Smooth muscle cell (in vitro differentiated cells): ENCODE measurements at regions not wholly inside any gene's neighbourhood (a gene's known extent, or its start where the extent isn't known, plus 50 kb on each side); places are given as distances from the start of the nearest gene placed in this dataset.

Experiments used
- DNase-seq: peaks from one replicate; lab custom pipeline; 2025; ENCODE audit not compliant: unreplicated experiment; lab: John Stamatoyannopoulos, UW
- H2AFZ ChIP-seq: fragments of 200-600 bp; sonication (generic); 2 replicates; pipeline ENCODE4 v1.6.0; 2016; ENCODE audit warnings: antibody characterized with exemption, low read depth, mild to moderate bottlenecking
- H3F3A ChIP-seq: fragments of 200-600 bp; sonication (generic); 2 replicates; pipeline ENCODE4 v1.6.0; 2017; ENCODE audit warnings: antibody characterized with exemption, low read depth
- H3K27ac ChIP-seq: fragments of 200-600 bp; sonication (generic); 2 replicates; pipeline ENCODE4 v1.5.1; 2016; ENCODE audit warnings: low read depth, mild to moderate bottlenecking
- H3K27me3 ChIP-seq: fragments of 200-600 bp; sonication (generic); 2 replicates; pipeline ENCODE4 v1.6.1; 2016; ENCODE audit warnings: low read depth, mild to moderate bottlenecking
- H3K36me3 ChIP-seq: fragments of 200-600 bp; sonication (generic); 2 replicates; pipeline ENCODE4 v1.5.1; 2016; ENCODE audit warnings: low read depth
- H3K4me1 ChIP-seq: fragments of 200-600 bp; sonication (generic); 2 replicates; pipeline ENCODE4 v1.5.1; 2016; ENCODE audit warnings: low read depth
- H3K4me2 ChIP-seq: fragments of 200-600 bp; sonication (generic); 2 replicates; pipeline ENCODE4 v1.6.0; 2016; ENCODE audit warnings: mild to moderate bottlenecking
- H3K4me3 ChIP-seq: fragments of 200-600 bp; sonication (generic); 2 replicates; pipeline ENCODE4 v1.5.1; 2016; ENCODE audit warnings: mild to moderate bottlenecking
- H3K79me2 ChIP-seq: fragments of 200-600 bp; sonication (generic); 2 replicates; pipeline ENCODE4 v1.6.0; 2016; ENCODE audit warnings: low read depth, mild to moderate bottlenecking
- H3K9ac ChIP-seq: fragments of 200-600 bp; sonication (generic); 2 replicates; pipeline ENCODE4 v1.6.0; 2016; ENCODE audit warnings: low read depth
- H3K9me3 ChIP-seq: fragments of 200-600 bp; sonication (generic); replicated peaks from 2 replicates; pipeline ENCODE4 v1.5.1; 2016; ENCODE audit warnings: low read depth
- H4K20me1 ChIP-seq: fragments of 200-600 bp; sonication (generic); 2 replicates; pipeline ENCODE4 v1.6.0; 2016; ENCODE audit warnings: low read depth
- WGBS: methylation state at CpG from one replicate; pipeline ENCODE4 v1.1.7; 2016; ENCODE audit warnings: low lambda C conversion rate; 5-methylcytosine and 5-hydroxymethylcytosine counted together
- TF ChIP-seq, protein P1 (sequence below): fragments of 200-600 bp; sonication (generic); IDR thresholded peaks from 2 replicates; pipeline ENCODE4 v1.5.1; 2017; ENCODE audit warnings: borderline replicate concordance, mild to moderate bottlenecking, antibody characterized with exemption; ENCODE audit not compliant: insufficient read depth, poor library complexity, severe bottlenecking

DNA sequence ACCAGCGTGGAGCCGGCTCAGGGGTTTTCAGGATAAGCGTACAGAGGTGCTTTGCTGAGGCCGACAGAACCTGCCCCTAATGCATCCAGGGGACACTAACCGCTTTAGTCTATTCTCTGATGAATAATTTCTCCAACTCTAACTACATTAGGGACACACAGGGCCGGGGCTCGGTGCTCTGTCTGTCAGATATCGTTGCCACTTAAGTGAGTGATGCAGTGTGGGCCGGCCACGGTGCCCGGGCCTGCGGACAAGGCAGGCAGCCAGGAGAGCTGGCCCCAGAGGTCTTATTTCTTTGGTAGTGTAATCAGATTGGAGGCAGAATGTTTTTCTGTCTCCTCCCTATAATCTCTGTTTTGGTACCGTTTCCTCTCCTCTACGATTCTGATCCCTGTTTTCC, 62.7 kb downstream of the ADRA2A start:
- Histone ChIP-seq H3K4me2 (no peak overlapping the region), H3K9me3 (no peaks in the 10 kb centered on the region), H3K27me3 (no peaks in the 10 kb centered on the region), H3K9ac (no peak overlapping the region), H3F3A (no peaks in the 10 kb centered on the region), H3K79me2 (no peaks in the 10 kb centered on the region), H2AFZ (no peak overlapping the region), H3K4me3 (no peak overlapping the region), H3K27ac (no peak overlapping the region), H4K20me1 (no peaks in the 10 kb centered on the region), H3K36me3 (no peaks in the 10 kb centered on the region), H3K4me1 (peaks cover 8% of the 10 kb centered on the region)
- WGBS: 89% methylated on average over 14 of the region's 14 CpGs
- DNase-seq: no peak
- TF ChIP-seq, protein P1, sequence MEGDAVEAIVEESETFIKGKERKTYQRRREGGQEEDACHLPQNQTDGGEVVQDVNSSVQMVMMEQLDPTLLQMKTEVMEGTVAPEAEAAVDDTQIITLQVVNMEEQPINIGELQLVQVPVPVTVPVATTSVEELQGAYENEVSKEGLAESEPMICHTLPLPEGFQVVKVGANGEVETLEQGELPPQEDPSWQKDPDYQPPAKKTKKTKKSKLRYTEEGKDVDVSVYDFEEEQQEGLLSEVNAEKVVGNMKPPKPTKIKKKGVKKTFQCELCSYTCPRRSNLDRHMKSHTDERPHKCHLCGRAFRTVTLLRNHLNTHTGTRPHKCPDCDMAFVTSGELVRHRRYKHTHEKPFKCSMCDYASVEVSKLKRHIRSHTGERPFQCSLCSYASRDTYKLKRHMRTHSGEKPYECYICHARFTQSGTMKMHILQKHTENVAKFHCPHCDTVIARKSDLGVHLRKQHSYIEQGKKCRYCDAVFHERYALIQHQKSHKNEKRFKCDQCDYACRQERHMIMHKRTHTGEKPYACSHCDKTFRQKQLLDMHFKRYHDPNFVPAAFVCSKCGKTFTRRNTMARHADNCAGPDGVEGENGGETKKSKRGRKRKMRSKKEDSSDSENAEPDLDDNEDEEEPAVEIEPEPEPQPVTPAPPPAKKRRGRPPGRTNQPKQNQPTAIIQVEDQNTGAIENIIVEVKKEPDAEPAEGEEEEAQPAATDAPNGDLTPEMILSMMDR: no peak

DNA sequence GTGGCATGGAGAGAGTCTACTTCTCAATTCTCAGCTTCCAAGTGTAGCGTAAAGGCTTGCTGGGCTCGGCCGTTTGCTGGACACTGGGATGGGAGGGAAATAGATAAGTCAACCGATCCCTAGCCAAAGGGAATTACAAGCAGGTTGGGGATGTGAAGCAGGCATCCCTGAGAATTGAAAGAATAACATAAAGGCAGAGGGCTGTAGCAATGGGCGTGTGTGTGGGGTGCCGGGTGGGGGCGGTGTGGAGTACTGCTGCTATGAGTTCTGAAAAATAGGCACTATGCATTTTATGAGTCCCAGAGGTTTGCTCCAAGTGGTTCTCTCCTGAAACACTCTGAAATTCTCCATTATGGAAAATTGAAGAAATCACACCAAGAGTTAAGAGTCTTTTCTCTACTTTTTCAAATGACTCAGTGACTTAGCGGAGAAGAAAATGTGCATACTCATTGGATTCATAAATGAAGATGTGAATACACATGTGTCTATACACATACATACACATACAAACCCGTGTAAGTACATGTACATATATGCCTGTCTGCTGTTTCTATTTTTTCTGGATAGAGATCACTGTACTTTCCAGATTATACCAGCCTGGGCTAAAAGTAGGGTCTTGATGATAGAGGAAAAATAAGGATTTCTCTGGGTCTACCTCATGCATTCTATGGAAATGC, 65.4 kb downstream of the ADRA2A start:
- no peak for DNase-seq
- H3K27ac ChIP-seq: no peak overlapping the region

DNA sequence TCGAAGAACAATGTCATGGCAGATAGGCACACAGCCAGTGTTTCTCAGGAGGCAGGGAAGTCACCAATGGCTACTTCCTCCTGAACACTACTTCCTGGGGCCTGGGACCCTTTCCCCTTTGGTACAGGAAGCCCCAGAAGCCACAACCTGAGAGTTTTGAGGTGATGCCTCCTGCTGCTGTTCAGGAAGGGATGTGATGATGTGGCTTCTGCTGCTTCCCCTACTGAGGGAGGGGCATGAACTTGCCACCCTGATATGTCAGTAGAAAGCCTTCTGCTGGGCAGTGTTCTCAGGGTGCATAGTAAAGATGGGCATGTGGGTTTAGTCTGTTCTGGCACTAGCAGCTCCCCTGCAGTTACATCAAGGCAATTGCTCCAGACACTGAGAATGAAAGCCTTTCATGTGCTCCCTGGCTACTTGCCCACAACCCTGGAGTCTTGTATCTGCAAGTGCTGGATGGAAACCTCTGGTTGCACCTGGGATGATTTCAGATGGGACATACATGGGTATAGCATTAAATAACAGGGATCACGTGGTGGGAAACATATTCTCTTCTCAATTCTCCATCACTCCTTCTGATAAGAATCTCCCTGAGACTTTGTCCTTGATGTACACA, 69.3 kb downstream of the ADRA2A start:
- Histone ChIP-seq H3K4me2 (no peak overlapping the region), H3K27me3 (peaks cover 3% of the 10 kb centered on the region), H2AFZ (no peak overlapping the region), H3K9me3 (no peaks in the 10 kb centered on the region), H3K36me3 (no peaks in the 10 kb centered on the region), H3K79me2 (no peaks in the 10 kb centered on the region), H3K4me1 (no peaks in the 10 kb centered on the region), H3F3A (no peaks in the 10 kb centered on the region), H4K20me1 (no peaks in the 10 kb centered on the region), H3K4me3 (no peak overlapping the region), H3K27ac (no peak overlapping the region), H3K9ac (no peak overlapping the region)
- WGBS: 75% methylated on average over 2 of the region's 2 CpGs
- no peak for DNase-seq
- TF ChIP-seq, protein P1: no peak

More for the DNA sequence above, 65.4 kb downstream of the ADRA2A start:
- Histone ChIP-seq H3K4me1 (peaks cover 4% of the 10 kb centered on the region), H3K36me3 (no peaks in the 10 kb centered on the region), H3K9ac (no peak overlapping the region), H3K79me2 (no peaks in the 10 kb centered on the region), H3K27me3 (peaks cover 3% of the 10 kb centered on the region), H2AFZ (no peak overlapping the region), H3F3A (no peaks in the 10 kb centered on the region), H3K4me3 (no peak overlapping the region), H3K4me2 (no peak overlapping the region), H4K20me1 (no peaks in the 10 kb centered on the region), H3K9me3 (no peaks in the 10 kb centered on the region)
- WGBS: 78% methylated on average over 9 of the region's 9 CpGs
- TF ChIP-seq, protein P1: no peak

DNA sequence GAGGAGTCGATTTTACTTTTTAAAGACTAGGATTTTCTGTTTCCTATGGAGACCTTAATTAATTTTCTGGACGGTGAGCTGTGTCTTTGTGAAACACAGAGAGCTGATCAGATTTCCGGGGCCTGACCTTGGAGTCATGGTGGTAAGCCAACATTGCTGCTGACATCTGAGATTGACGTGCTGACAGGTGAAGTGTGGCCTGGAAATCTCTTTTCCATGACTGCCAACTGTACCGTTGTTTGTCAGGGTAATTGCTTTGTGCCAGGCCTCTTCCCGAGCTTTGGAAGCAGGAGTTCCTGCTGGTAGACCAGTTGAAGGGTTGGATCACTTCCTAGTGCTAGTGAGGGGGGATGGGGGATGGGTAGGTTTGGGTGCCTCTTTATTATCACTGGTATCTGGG, 71.2 kb downstream of the ADRA2A start:
- Histone ChIP-seq H3K4me2 (no peak overlapping the region), H3K36me3 (no peaks in the 10 kb centered on the region), H3K9me3 (no peaks in the 10 kb centered on the region), H3K4me3 (no peak overlapping the region), H2AFZ (no peak overlapping the region), H3K27ac (no peak overlapping the region), H3F3A (no peaks in the 10 kb centered on the region), H3K79me2 (no peaks in the 10 kb centered on the region), H3K27me3 (peaks cover 3% of the 10 kb centered on the region), H4K20me1 (no peaks in the 10 kb centered on the region), H3K9ac (no peak overlapping the region), H3K4me1 (no peaks in the 10 kb centered on the region)
- DNase-seq: no peak
- TF ChIP-seq, protein P1: no peak
- WGBS: 77% methylated on average over 6 of the region's 6 CpGs
